ENCODE measurements at regions not wholly inside any gene's neighbourhood (a gene's known extent, or its start where the extent isn't known, plus 50 kb on each side); places are given as distances from the start of the nearest gene placed in this dataset.

GRCh38 chr3:152096280-152096906, 172.3 kb upstream of the MBNL1 start:
- no peaks in the 10 kb centered on the region for H3K4me1 ChIP-seq (ENCODE audit: control insufficient read depth, insufficient read depth, low read length, unreplicated experiment)
- no peaks in the 10 kb centered on the region for H3K27me3 ChIP-seq (ENCODE audit: insufficient read depth, low read length)
- H3K27ac ChIP-seq (ENCODE audit: low read depth, low read length) = no peak overlapping the region
- no peak overlapping the region for H3K4me3 ChIP-seq (ENCODE audit: low read depth, low read length)
- H3K36me3 ChIP-seq (ENCODE audit: insufficient read depth, low read length) = no peaks in the 10 kb centered on the region
- H2AFZ ChIP-seq (ENCODE audit: low read length, unreplicated experiment) = no peak overlapping the region
- no peaks in the 10 kb centered on the region for H3K79me2 ChIP-seq (ENCODE audit: control insufficient read depth, insufficient read depth, low read length, unreplicated experiment)

- Histone ChIP-seq H3K4me1 (ENCODE audit: control insufficient read depth, insufficient read depth, low read length, unreplicated experiment) (peaks cover 5% of the 10 kb centered on the region), H2AFZ (ENCODE audit: low read length, unreplicated experiment) (no peak overlapping the region)
Measured at GRCh38 chr3:152097120-152097519, 171.6 kb upstream of the MBNL1 start.

GRCh38 chr3:152097770-152098169, 171.0 kb upstream of the MBNL1 start:
- Histone ChIP-seq H3K79me2 (ENCODE audit: control insufficient read depth, insufficient read depth, low read length, unreplicated experiment) (no peaks in the 10 kb centered on the region), H3K27ac (ENCODE audit: low read depth, low read length) (no peak overlapping the region), H3K27me3 (ENCODE audit: insufficient read depth, low read length) (no peaks in the 10 kb centered on the region), H2AFZ (ENCODE audit: low read length, unreplicated experiment) (no peak overlapping the region), H3K4me3 (ENCODE audit: low read depth, low read length) (no peak overlapping the region), H3K36me3 (ENCODE audit: insufficient read depth, low read length) (no peaks in the 10 kb centered on the region), H3K4me1 (ENCODE audit: control insufficient read depth, insufficient read depth, low read length, unreplicated experiment) (peaks cover 6% of the 10 kb centered on the region)

More at GRCh38 chr3:152097120-152097519, 171.6 kb upstream of the MBNL1 start:
- Histone ChIP-seq H3K27ac (ENCODE audit: low read depth, low read length) (no peak overlapping the region), H3K27me3 (ENCODE audit: insufficient read depth, low read length) (no peaks in the 10 kb centered on the region), H3K79me2 (ENCODE audit: control insufficient read depth, insufficient read depth, low read length, unreplicated experiment) (no peaks in the 10 kb centered on the region), H3K36me3 (ENCODE audit: insufficient read depth, low read length) (no peaks in the 10 kb centered on the region), H3K4me3 (ENCODE audit: low read depth, low read length) (no peak overlapping the region)

- H3K36me3 ChIP-seq (ENCODE audit: insufficient read depth, low read length) = no peaks in the 10 kb centered on the region
- no peak overlapping the region for H3K4me3 ChIP-seq (ENCODE audit: low read depth, low read length)
- no peak overlapping the region for H2AFZ ChIP-seq (ENCODE audit: low read length, unreplicated experiment)
- H3K79me2 ChIP-seq (ENCODE audit: control insufficient read depth, insufficient read depth, low read length, unreplicated experiment) = no peaks in the 10 kb centered on the region
- H3K4me1 ChIP-seq (ENCODE audit: control insufficient read depth, insufficient read depth, low read length, unreplicated experiment) = peaks cover 6% of the 10 kb centered on the region
- H3K27me3 ChIP-seq (ENCODE audit: insufficient read depth, low read length) = no peaks in the 10 kb centered on the region
- H3K27ac ChIP-seq (ENCODE audit: low read depth, low read length) = no peak overlapping the region
Measured at GRCh38 chr3:152100491-152101132, 168.1 kb upstream of the MBNL1 start.

GRCh38 chr3:152102410-152102809, 166.3 kb upstream of the MBNL1 start:
- Histone ChIP-seq H3K27me3 (ENCODE audit: insufficient read depth, low read length) (no peaks in the 10 kb centered on the region), H3K4me3 (ENCODE audit: low read depth, low read length) (no peak overlapping the region), H2AFZ (ENCODE audit: low read length, unreplicated experiment) (no peak overlapping the region), H3K27ac (ENCODE audit: low read depth, low read length) (no peak overlapping the region), H3K4me1 (ENCODE audit: control insufficient read depth, insufficient read depth, low read length, unreplicated experiment) (peaks cover 6% of the 10 kb centered on the region), H3K36me3 (ENCODE audit: insufficient read depth, low read length) (no peaks in the 10 kb centered on the region), H3K79me2 (ENCODE audit: control insufficient read depth, insufficient read depth, low read length, unreplicated experiment) (no peaks in the 10 kb centered on the region)

- no peak overlapping the region for H3K27ac ChIP-seq (ENCODE audit: low read depth, low read length)
- no peaks in the 10 kb centered on the region for H3K79me2 ChIP-seq (ENCODE audit: control insufficient read depth, insufficient read depth, low read length, unreplicated experiment)
- H3K36me3 ChIP-seq (ENCODE audit: insufficient read depth, low read length) = no peaks in the 10 kb centered on the region
- H2AFZ ChIP-seq (ENCODE audit: low read length, unreplicated experiment) = peak overlapping the region; percentile 71
- no peaks in the 10 kb centered on the region for H3K27me3 ChIP-seq (ENCODE audit: insufficient read depth, low read length)
- peaks cover 6% of the 10 kb centered on the region for H3K4me1 ChIP-seq (ENCODE audit: control insufficient read depth, insufficient read depth, low read length, unreplicated experiment)
- H3K4me3 ChIP-seq (ENCODE audit: low read depth, low read length) = no peak overlapping the region
Measured at GRCh38 chr3:152103257-152103656, 165.5 kb upstream of the MBNL1 start.

- Histone ChIP-seq H3K4me3 (ENCODE audit: low read depth, low read length) (no peak overlapping the region), H3K4me1 (ENCODE audit: control insufficient read depth, insufficient read depth, low read length, unreplicated experiment) (peaks cover 6% of the 10 kb centered on the region), H3K27me3 (ENCODE audit: insufficient read depth, low read length) (no peaks in the 10 kb centered on the region), H3K79me2 (ENCODE audit: control insufficient read depth, insufficient read depth, low read length, unreplicated experiment) (no peaks in the 10 kb centered on the region), H3K36me3 (ENCODE audit: insufficient read depth, low read length) (no peaks in the 10 kb centered on the region), H3K27ac (ENCODE audit: low read depth, low read length) (no peak overlapping the region), H2AFZ (ENCODE audit: low read length, unreplicated experiment) (no peak overlapping the region)
Measured at GRCh38 chr3:152104847-152105415, 163.8 kb upstream of the MBNL1 start.

- peaks cover 6% of the 10 kb centered on the region for H3K4me1 ChIP-seq (ENCODE audit: control insufficient read depth, insufficient read depth, low read length, unreplicated experiment)
- no peak overlapping the region for H3K27ac ChIP-seq (ENCODE audit: low read depth, low read length)
- H2AFZ ChIP-seq (ENCODE audit: low read length, unreplicated experiment) = no peak overlapping the region
- H3K4me3 ChIP-seq (ENCODE audit: low read depth, low read length) = no peak overlapping the region
- no peaks in the 10 kb centered on the region for H3K27me3 ChIP-seq (ENCODE audit: insufficient read depth, low read length)
- no peaks in the 10 kb centered on the region for H3K36me3 ChIP-seq (ENCODE audit: insufficient read depth, low read length)
- H3K79me2 ChIP-seq (ENCODE audit: control insufficient read depth, insufficient read depth, low read length, unreplicated experiment) = no peaks in the 10 kb centered on the region
Measured at GRCh38 chr3:152105446-152105845, 163.3 kb upstream of the MBNL1 start.

GRCh38 chr3:152109038-152109437, 159.7 kb upstream of the MBNL1 start:
- no peak overlapping the region for H2AFZ ChIP-seq (ENCODE audit: low read length, unreplicated experiment)
- H3K4me1 ChIP-seq (ENCODE audit: control insufficient read depth, insufficient read depth, low read length, unreplicated experiment) = peaks cover 10% of the 10 kb centered on the region
- no peak overlapping the region for H3K27ac ChIP-seq (ENCODE audit: low read depth, low read length)
- no peaks in the 10 kb centered on the region for H3K27me3 ChIP-seq (ENCODE audit: insufficient read depth, low read length)
- H3K4me3 ChIP-seq (ENCODE audit: low read depth, low read length) = no peak overlapping the region
- no peaks in the 10 kb centered on the region for H3K79me2 ChIP-seq (ENCODE audit: control insufficient read depth, insufficient read depth, low read length, unreplicated experiment)
- H3K36me3 ChIP-seq (ENCODE audit: insufficient read depth, low read length) = no peaks in the 10 kb centered on the region

GRCh38 chr3:152113413-152113812, 155.3 kb upstream of the MBNL1 start:
- no peaks in the 10 kb centered on the region for H3K27me3 ChIP-seq (ENCODE audit: insufficient read depth, low read length)
- no peak overlapping the region for H2AFZ ChIP-seq (ENCODE audit: low read length, unreplicated experiment)
- no peak overlapping the region for H3K4me3 ChIP-seq (ENCODE audit: low read depth, low read length)
- no peaks in the 10 kb centered on the region for H3K36me3 ChIP-seq (ENCODE audit: insufficient read depth, low read length)
- no peaks in the 10 kb centered on the region for H3K79me2 ChIP-seq (ENCODE audit: control insufficient read depth, insufficient read depth, low read length, unreplicated experiment)
- H3K4me1 ChIP-seq (ENCODE audit: control insufficient read depth, insufficient read depth, low read length, unreplicated experiment) = peaks cover 13% of the 10 kb centered on the region
- no peak overlapping the region for H3K27ac ChIP-seq (ENCODE audit: low read depth, low read length)

Data from ACC112 (cell line).